Breast epithelium (tissue), 3 donors: ENCODE measurements at regions not wholly inside any gene's neighbourhood (a gene's known extent, or its start where the extent isn't known, plus 50 kb on each side); places are given as distances from the start of the nearest gene placed in this dataset.

Experiments used
- POLR2AphosphoS5 ChIP-seq, 3 donors: sonication (generic); formaldehyde crosslinking; IDR thresholded peaks; one replicate each; pipeline ENCODE4 v1.6.1; 2017; ENCODE audit warnings: antibody characterized with exemption in 3 of 3
- TF ChIP-seq, protein P1 (sequence below), 3 donors: fragments of 450-650 bp; IDR thresholded peaks; one replicate each; pipeline ENCODE4 v1.5.1; 2016 to 2017; ENCODE audit warnings: antibody characterized with exemption in 3 of 3, mild to moderate bottlenecking in 3 of 3, moderate library complexity in 3 of 3

DNA sequence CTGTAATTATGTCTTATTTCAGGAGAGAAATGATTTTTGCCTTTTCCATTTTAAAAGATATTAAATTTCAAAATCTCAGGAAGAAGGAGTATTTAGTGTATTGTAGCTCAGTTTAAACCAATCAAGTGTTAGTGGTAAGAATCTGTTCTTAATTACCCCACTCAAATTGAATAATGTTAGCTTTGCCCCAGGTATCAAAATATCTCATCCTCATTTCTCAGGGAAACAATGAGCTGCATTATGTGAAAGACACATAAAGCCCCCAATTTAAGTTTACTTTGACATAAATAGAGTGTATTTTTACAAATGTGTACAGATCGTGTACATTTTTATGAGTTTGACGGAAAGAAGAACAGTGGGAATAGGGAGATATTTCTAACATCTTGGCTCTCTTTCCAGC, 317.4 kb upstream of the RARB start:
- TF ChIP-seq, protein P1, sequence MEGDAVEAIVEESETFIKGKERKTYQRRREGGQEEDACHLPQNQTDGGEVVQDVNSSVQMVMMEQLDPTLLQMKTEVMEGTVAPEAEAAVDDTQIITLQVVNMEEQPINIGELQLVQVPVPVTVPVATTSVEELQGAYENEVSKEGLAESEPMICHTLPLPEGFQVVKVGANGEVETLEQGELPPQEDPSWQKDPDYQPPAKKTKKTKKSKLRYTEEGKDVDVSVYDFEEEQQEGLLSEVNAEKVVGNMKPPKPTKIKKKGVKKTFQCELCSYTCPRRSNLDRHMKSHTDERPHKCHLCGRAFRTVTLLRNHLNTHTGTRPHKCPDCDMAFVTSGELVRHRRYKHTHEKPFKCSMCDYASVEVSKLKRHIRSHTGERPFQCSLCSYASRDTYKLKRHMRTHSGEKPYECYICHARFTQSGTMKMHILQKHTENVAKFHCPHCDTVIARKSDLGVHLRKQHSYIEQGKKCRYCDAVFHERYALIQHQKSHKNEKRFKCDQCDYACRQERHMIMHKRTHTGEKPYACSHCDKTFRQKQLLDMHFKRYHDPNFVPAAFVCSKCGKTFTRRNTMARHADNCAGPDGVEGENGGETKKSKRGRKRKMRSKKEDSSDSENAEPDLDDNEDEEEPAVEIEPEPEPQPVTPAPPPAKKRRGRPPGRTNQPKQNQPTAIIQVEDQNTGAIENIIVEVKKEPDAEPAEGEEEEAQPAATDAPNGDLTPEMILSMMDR (IDR thresholded peaks at IDR 0.05): no peak
- no peak for TF ChIP-seq POLR2AphosphoS5 (IDR thresholded peaks at IDR 0.05)
